ENCODE measurements at regions not wholly inside any gene's neighbourhood (a gene's known extent, or its start where the extent isn't known, plus 50 kb on each side); places are given as distances from the start of the nearest gene placed in this dataset.

- TF ChIP-seq CBFB (CRISPR knock-in tag; IDR thresholded peaks at IDR 0.05; ENCODE audit: low read depth) (no peak), IRF2 (CRISPR knock-in tag; IDR thresholded peaks at IDR 0.05; ENCODE audit: borderline replicate concordance, low read depth) (no peak), NR1H2 (CRISPR knock-in tag; IDR thresholded peaks at IDR 0.05) (no peak), STAT6 (CRISPR knock-in tag; conservative IDR thresholded peaks at IDR 0.05; ENCODE audit: low read depth) (no peak)
Measured at GRCh38 chr5:118006219-118006618, 982.1 kb downstream of the DTWD2 start (continued).

GRCh38 chr5:117999939-118000549, 988.3 kb downstream of the DTWD2 start:
- Mint-ChIP-seq H3K36me3 (no peaks in the 10 kb centered on the region), H3K27ac (no peak overlapping the region), H3K4me1 (no peaks in the 10 kb centered on the region), H3K27me3 (ENCODE audit: low read depth) (no peaks in the 10 kb centered on the region), H3K4me3 (no peak overlapping the region), H3K9me3 (no peaks in the 10 kb centered on the region)
- POLR2A ChIA-PET: no interaction called here
- DNase-seq (ENCODE audit: low spot score) (no peak), ATAC-seq (no peak)
- CTCF ChIA-PET: interaction anchor here (0.5 kb wide), 1 partner anchor 35 kb away, joined by 3 read pairs; no protein-coding TSS in a partner anchor
- TF ChIP-seq MXD4 (CRISPR knock-in tag; IDR thresholded peaks at IDR 0.05; ENCODE audit: borderline replicate concordance) (no peak), RELA (CRISPR knock-in tag; IDR thresholded peaks at IDR 0.05; ENCODE audit: borderline replicate concordance) (no peak), TCF7 (CRISPR knock-in tag; IDR thresholded peaks at IDR 0.05; ENCODE audit: low read depth) (no peak), AR (CRISPR knock-in tag; IDR thresholded peaks at IDR 0.05) (no peak), FOXK1 (CRISPR knock-in tag; IDR thresholded peaks at IDR 0.05) (no peak), TP53 (CRISPR knock-in tag; IDR thresholded peaks at IDR 0.05) (no peak), HMGA2 (CRISPR knock-in tag; IDR thresholded peaks at IDR 0.05) (no peak)
- TF ChIP-seq, protein P1, sequence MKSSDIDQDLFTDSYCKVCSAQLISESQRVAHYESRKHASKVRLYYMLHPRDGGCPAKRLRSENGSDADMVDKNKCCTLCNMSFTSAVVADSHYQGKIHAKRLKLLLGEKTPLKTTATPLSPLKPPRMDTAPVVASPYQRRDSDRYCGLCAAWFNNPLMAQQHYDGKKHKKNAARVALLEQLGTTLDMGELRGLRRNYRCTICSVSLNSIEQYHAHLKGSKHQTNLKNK (CRISPR knock-in tag; IDR thresholded peaks at IDR 0.05): no peak

- H3K4me1 Mint-ChIP-seq: peaks cover 5% of the 10 kb centered on the region
- DNase-seq (ENCODE audit: low spot score): peak; percentile 41
- no peaks in the 10 kb centered on the region for H3K9me3 Mint-ChIP-seq
- no peaks in the 10 kb centered on the region for H3K27me3 Mint-ChIP-seq (ENCODE audit: low read depth)
- no peaks in the 10 kb centered on the region for H3K36me3 Mint-ChIP-seq
- POLR2A ChIA-PET: no interaction called here
- CTCF ChIA-PET: interaction anchor here (0.9 kb wide), 1 partner anchor 527 kb away, joined by 3 read pairs; no protein-coding TSS in a partner anchor
- no peak overlapping the region for H3K4me3 Mint-ChIP-seq
- TF ChIP-seq HMGXB4 (CRISPR knock-in tag; IDR thresholded peaks at IDR 0.05): no peak
- peak; percentile 91 for ATAC-seq
- no peak overlapping the region for H3K27ac Mint-ChIP-seq
Measured at GRCh38 chr5:117982691-117983090, 1005.7 kb downstream of the DTWD2 start.
